ENCODE measurements at regions not wholly inside any gene's neighbourhood (a gene's known extent, or its start where the extent isn't known, plus 50 kb on each side); places are given as distances from the start of the nearest gene placed in this dataset.

DNA sequence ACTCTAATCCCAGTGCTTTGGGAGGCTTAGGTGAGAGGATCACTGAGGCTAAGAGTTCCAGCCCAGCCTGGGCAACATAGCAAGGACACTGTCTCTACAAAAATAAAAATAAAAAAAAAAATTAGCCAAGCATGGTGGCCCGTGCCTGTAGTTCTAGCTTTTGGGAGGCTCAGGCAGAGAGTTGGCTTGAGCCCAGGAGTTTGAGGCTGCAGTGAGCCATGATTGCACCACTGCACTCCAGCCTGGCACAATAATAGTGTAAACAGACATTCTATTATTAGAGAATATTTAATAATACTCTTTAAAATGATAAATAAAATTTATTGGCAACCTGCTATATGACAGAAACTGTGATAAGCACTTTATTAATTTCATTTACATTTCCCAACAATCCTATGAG lies 908.9 kb downstream of the TUSC7 start:
- H3K4me3 ChIP-seq (ENCODE audit: control insufficient read depth, low read depth, low read length) = no peak overlapping the region
- DNase-seq (ENCODE audit: low read depth) = peak; percentile 4
- TF ChIP-seq, protein P1, sequence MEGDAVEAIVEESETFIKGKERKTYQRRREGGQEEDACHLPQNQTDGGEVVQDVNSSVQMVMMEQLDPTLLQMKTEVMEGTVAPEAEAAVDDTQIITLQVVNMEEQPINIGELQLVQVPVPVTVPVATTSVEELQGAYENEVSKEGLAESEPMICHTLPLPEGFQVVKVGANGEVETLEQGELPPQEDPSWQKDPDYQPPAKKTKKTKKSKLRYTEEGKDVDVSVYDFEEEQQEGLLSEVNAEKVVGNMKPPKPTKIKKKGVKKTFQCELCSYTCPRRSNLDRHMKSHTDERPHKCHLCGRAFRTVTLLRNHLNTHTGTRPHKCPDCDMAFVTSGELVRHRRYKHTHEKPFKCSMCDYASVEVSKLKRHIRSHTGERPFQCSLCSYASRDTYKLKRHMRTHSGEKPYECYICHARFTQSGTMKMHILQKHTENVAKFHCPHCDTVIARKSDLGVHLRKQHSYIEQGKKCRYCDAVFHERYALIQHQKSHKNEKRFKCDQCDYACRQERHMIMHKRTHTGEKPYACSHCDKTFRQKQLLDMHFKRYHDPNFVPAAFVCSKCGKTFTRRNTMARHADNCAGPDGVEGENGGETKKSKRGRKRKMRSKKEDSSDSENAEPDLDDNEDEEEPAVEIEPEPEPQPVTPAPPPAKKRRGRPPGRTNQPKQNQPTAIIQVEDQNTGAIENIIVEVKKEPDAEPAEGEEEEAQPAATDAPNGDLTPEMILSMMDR (conservative IDR thresholded peaks at IDR 0.05; ENCODE audit: control insufficient read depth, insufficient read depth, low read depth, low read length) = no peak

DNA sequence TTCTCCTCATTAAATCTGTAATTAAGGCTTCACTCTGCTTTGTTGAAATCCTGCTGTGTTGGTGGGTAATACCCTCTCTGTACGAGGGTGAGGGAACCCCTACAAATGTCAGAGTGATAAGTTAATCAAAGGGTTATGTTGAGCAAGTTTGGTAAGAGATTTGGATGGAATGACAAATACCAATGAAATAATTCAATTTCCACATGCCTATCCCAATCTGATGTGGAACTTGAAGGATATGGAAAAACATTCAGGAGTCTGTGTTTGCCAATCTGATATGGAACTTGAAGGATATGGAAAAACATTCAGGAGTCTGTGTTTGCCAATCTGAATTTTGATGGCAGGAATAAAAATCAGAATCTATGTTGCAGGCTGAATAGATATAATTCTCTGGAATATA lies 910.2 kb downstream of the TUSC7 start:
- DNase-seq (ENCODE audit: low read depth) = no peak
- TF ChIP-seq, protein P1 (conservative IDR thresholded peaks at IDR 0.05; ENCODE audit: control insufficient read depth, insufficient read depth, low read depth, low read length) = no peak
- no peak overlapping the region for H3K4me3 ChIP-seq (ENCODE audit: control insufficient read depth, low read depth, low read length)

GRCh38 chr3:117622171-117622841 lies 912.7 kb downstream of the TUSC7 start:
- no peak overlapping the region for H3K4me3 ChIP-seq (ENCODE audit: control insufficient read depth, low read depth, low read length)
- TF ChIP-seq, protein P1 (conservative IDR thresholded peaks at IDR 0.05; ENCODE audit: control insufficient read depth, insufficient read depth, low read depth, low read length) = no peak
- DNase-seq (ENCODE audit: low read depth) = peak; percentile 93

GRCh38 chr3:117624424-117624823 lies 914.8 kb downstream of the TUSC7 start:
- no peak for DNase-seq (ENCODE audit: low read depth)
- H3K4me3 ChIP-seq (ENCODE audit: control insufficient read depth, low read depth, low read length) = no peak overlapping the region
- TF ChIP-seq, protein P1 (conservative IDR thresholded peaks at IDR 0.05; ENCODE audit: control insufficient read depth, insufficient read depth, low read depth, low read length) = no peak

- DNase-seq (ENCODE audit: low read depth) = no peak
- TF ChIP-seq, protein P1 (conservative IDR thresholded peaks at IDR 0.05; ENCODE audit: control insufficient read depth, insufficient read depth, low read depth, low read length) = no peak
- H3K4me3 ChIP-seq (ENCODE audit: control insufficient read depth, low read depth, low read length) = no peak overlapping the region
These were observed 915.6 kb downstream of the TUSC7 start for GRCh38 chr3:117625174-117625573.

- H3K4me3 ChIP-seq (ENCODE audit: control insufficient read depth, low read depth, low read length) = no peak overlapping the region
These were observed 917.0 kb downstream of the TUSC7 start for GRCh38 chr3:117626577-117626976.

More at GRCh38 chr3:117626577-117626976, 917.0 kb downstream of the TUSC7 start:
- TF ChIP-seq, protein P1 (conservative IDR thresholded peaks at IDR 0.05; ENCODE audit: control insufficient read depth, insufficient read depth, low read depth, low read length) = no peak
- DNase-seq (ENCODE audit: low read depth) = no peak

All from fibroblast of mammary gland (primary cell).